ENCODE measurements at regions not wholly inside any gene's neighbourhood (a gene's known extent, or its start where the extent isn't known, plus 50 kb on each side); places are given as distances from the start of the nearest gene placed in this dataset.

GRCh38 chr20:40521962-40522361 lies 167.1 kb downstream of the MAFB start:
- no peak overlapping the region for H3K27ac Mint-ChIP-seq
- peaks cover 17% of the 10 kb centered on the region for H3K9me3 Mint-ChIP-seq
- peaks cover 3% of the 10 kb centered on the region for H3K27me3 Mint-ChIP-seq (ENCODE audit: low read depth)
- no peak for DNase-seq (ENCODE audit: low spot score)
- no peak for ATAC-seq
- CTCF ChIA-PET, result no interaction called here
- H3K36me3 Mint-ChIP-seq, result peaks cover 4% of the 10 kb centered on the region; the same call in 1 of the 2 replicates
- H3K4me1 Mint-ChIP-seq, result no peaks in the 10 kb centered on the region
- H3K4me3 Mint-ChIP-seq, result no peak overlapping the region
- POLR2A ChIA-PET, result no interaction called here
- no peak for TF ChIP-seq PRDM15 (CRISPR knock-in tag; IDR thresholded peaks at IDR 0.05)
- no peak for TF ChIP-seq NFYB (CRISPR knock-in tag; conservative IDR thresholded peaks at IDR 0.05; ENCODE audit: low read depth)
- no peak for TF ChIP-seq TEAD4 (CRISPR knock-in tag; IDR thresholded peaks at IDR 0.05)
- TF ChIP-seq, protein P1, sequence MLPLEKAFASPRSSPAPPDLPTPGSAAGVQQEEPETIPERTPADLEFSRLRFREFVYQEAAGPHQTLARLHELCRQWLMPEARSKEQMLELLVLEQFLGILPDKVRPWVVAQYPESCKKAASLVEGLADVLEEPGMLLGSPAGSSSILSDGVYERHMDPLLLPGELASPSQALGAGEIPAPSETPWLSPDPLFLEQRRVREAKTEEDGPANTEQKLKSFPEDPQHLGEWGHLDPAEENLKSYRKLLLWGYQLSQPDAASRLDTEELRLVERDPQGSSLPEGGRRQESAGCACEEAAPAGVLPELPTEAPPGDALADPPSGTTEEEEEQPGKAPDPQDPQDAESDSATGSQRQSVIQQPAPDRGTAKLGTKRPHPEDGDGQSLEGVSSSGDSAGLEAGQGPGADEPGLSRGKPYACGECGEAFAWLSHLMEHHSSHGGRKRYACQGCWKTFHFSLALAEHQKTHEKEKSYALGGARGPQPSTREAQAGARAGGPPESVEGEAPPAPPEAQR (CRISPR knock-in tag; IDR thresholded peaks at IDR 0.05), result no peak
- TF ChIP-seq GABPB1 (CRISPR knock-in tag; IDR thresholded peaks at IDR 0.05), result no peak
- TF ChIP-seq GTF2I (CRISPR knock-in tag; conservative IDR thresholded peaks at IDR 0.05), result no peak
- TF ChIP-seq, protein P2, sequence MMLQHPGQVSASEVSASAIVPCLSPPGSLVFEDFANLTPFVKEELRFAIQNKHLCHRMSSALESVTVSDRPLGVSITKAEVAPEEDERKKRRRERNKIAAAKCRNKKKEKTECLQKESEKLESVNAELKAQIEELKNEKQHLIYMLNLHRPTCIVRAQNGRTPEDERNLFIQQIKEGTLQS (CRISPR knock-in tag; conservative IDR thresholded peaks at IDR 0.05), result no peak
- TF ChIP-seq, protein P3, sequence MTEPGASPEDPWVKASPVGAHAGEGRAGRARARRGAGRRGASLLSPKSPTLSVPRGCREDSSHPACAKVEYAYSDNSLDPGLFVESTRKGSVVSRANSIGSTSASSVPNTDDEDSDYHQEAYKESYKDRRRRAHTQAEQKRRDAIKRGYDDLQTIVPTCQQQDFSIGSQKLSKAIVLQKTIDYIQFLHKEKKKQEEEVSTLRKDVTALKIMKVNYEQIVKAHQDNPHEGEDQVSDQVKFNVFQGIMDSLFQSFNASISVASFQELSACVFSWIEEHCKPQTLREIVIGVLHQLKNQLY (CRISPR knock-in tag; IDR thresholded peaks at IDR 0.05), result no peak
- no peak for TF ChIP-seq ZNF121 (CRISPR knock-in tag; IDR thresholded peaks at IDR 0.05)
- no peak for TF ChIP-seq AFF4 (CRISPR knock-in tag; IDR thresholded peaks at IDR 0.05; ENCODE audit: borderline replicate concordance)
- TF ChIP-seq ZNF396 (CRISPR knock-in tag; IDR thresholded peaks at IDR 0.05; ENCODE audit: borderline replicate concordance), result no peak
- no peak for TF ChIP-seq TEAD1 (CRISPR knock-in tag; IDR thresholded peaks at IDR 0.05)
- no peak for TF ChIP-seq ZNF317 (CRISPR knock-in tag; IDR thresholded peaks at IDR 0.05; ENCODE audit: borderline replicate concordance, low read depth)

DNA sequence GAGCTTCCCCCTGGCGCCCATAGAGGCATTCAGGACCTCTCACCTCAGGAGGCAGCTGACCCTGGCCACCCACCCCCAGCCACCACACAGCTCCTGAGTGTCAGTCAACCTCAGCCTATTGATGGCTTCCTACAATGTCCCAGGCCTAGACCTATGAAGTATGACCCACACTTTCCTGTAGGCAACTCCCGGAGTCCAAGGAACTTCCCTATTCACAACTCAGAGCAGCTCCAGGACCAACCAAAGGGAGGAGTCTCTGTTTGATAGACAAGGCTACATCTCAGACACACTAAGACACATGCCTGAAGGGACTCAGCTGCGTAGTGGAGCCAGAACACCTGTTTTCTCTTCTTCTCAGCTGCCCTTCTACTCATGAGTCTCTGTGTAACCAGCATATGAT lies 169.1 kb downstream of the MAFB start:
- H3K4me3 Mint-ChIP-seq, result no peak overlapping the region
- peaks cover 4% of the 10 kb centered on the region; the same call in 1 of the 2 replicates for H3K36me3 Mint-ChIP-seq
- ATAC-seq (no peak), DNase-seq (ENCODE audit: low spot score) (no peak)
- peaks cover 17% of the 10 kb centered on the region for H3K9me3 Mint-ChIP-seq
- ChIA-PET POLR2A (no interaction called here), CTCF (no interaction called here)
- H3K4me1 Mint-ChIP-seq, result no peaks in the 10 kb centered on the region
- peaks cover 3% of the 10 kb centered on the region for H3K27me3 Mint-ChIP-seq (ENCODE audit: low read depth)
- no peak overlapping the region for H3K27ac Mint-ChIP-seq
- TF ChIP-seq NR3C1 (CRISPR knock-in tag; conservative IDR thresholded peaks at IDR 0.05; ENCODE audit: low read depth) (no peak), CREM (CRISPR knock-in tag; IDR thresholded peaks at IDR 0.05) (no peak), FOXP1 (CRISPR knock-in tag; IDR thresholded peaks at IDR 0.05; ENCODE audit: borderline replicate concordance) (no peak), E2F1 (CRISPR knock-in tag; IDR thresholded peaks at IDR 0.05) (no peak), MYBL2 (CRISPR knock-in tag; IDR thresholded peaks at IDR 0.05) (no peak), ELF4 (CRISPR knock-in tag; IDR thresholded peaks at IDR 0.05; ENCODE audit: low read depth) (no peak), NR2C2 (CRISPR knock-in tag; IDR thresholded peaks at IDR 0.05) (no peak)
- TF ChIP-seq, protein P4, sequence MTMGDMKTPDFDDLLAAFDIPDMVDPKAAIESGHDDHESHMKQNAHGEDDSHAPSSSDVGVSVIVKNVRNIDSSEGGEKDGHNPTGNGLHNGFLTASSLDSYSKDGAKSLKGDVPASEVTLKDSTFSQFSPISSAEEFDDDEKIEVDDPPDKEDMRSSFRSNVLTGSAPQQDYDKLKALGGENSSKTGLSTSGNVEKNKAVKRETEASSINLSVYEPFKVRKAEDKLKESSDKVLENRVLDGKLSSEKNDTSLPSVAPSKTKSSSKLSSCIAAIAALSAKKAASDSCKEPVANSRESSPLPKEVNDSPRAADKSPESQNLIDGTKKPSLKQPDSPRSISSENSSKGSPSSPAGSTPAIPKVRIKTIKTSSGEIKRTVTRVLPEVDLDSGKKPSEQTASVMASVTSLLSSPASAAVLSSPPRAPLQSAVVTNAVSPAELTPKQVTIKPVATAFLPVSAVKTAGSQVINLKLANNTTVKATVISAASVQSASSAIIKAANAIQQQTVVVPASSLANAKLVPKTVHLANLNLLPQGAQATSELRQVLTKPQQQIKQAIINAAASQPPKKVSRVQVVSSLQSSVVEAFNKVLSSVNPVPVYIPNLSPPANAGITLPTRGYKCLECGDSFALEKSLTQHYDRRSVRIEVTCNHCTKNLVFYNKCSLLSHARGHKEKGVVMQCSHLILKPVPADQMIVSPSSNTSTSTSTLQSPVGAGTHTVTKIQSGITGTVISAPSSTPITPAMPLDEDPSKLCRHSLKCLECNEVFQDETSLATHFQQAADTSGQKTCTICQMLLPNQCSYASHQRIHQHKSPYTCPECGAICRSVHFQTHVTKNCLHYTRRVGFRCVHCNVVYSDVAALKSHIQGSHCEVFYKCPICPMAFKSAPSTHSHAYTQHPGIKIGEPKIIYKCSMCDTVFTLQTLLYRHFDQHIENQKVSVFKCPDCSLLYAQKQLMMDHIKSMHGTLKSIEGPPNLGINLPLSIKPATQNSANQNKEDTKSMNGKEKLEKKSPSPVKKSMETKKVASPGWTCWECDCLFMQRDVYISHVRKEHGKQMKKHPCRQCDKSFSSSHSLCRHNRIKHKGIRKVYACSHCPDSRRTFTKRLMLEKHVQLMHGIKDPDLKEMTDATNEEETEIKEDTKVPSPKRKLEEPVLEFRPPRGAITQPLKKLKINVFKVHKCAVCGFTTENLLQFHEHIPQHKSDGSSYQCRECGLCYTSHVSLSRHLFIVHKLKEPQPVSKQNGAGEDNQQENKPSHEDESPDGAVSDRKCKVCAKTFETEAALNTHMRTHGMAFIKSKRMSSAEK (CRISPR knock-in tag; IDR thresholded peaks at IDR 0.05; ENCODE audit: borderline replicate concordance), result no peak

Data from WTC11 (cell line).